K562 (cell line): ENCODE measurements at regions not wholly inside any gene's neighbourhood (a gene's known extent, or its start where the extent isn't known, plus 50 kb on each side); places are given as distances from the start of the nearest gene placed in this dataset.
A peak's percentile ranks its signal among the peaks of the same experiment; 100 is the strongest.

ENCODE experiments used
- BACH1 ChIP-seq: fragments of 200-800 bp; sonication (Bioruptor generic); IDR thresholded peaks from 2 replicates; pipeline ENCODE4 v1.6.1; 2016; ENCODE audit warnings: missing genetic modification characterization, missing compliant biosample characterization
- CLOCK ChIP-seq: fragments of 250-450 bp; sonication (Bioruptor Pico); IDR thresholded peaks from 2 replicates; pipeline ENCODE4 v1.4.0; 2020; ENCODE audit warnings: mild to moderate bottlenecking, moderate library complexity, borderline replicate concordance
- EHMT2 ChIP-seq: fragments of 450-650 bp; IDR thresholded peaks from 2 replicates; pipeline ENCODE4 v1.6.1; 2018; ENCODE audit warnings: antibody characterized with exemption
- ELF4 ChIP-seq: fragments of 450-650 bp; formaldehyde crosslinking; IDR thresholded peaks from 2 replicates; pipeline ENCODE4 v1.4.0; 2022; ENCODE audit warnings: missing genetic modification characterization
- HDAC1 ChIP-seq, 2 experiments: fragments of 450-650 bp; IDR thresholded peaks; 2 replicates each; pipeline ENCODE4 v1.6.1; 2016 to 2017; ENCODE audit warnings: inconsistent platforms in 1 of 2, mild to moderate bottlenecking in 1 of 2, moderate library complexity in 1 of 2
- HDGF ChIP-seq: fragments of 450-650 bp; IDR thresholded peaks from 2 replicates; pipeline ENCODE4 v1.6.1; 2016
- HOMEZ ChIP-seq: fragments of 250-450 bp; sonication (Bioruptor Pico); IDR thresholded peaks from 2 replicates; pipeline ENCODE4 v1.4.0; 2020; ENCODE audit warnings: mild to moderate bottlenecking, moderate library complexity
- ILK ChIP-seq: fragments of 450-650 bp; IDR thresholded peaks from 2 replicates; pipeline ENCODE4 v1.6.1; 2016; ENCODE audit warnings: missing genetic modification characterization, low read depth, mild to moderate bottlenecking, missing compliant biosample characterization, moderate library complexity, borderline replicate concordance
- KAT7 ChIP-seq: sonication (generic); formaldehyde crosslinking; IDR thresholded peaks from 2 replicates; pipeline ENCODE4 v1.8.0; 2022; ENCODE audit warnings: missing genetic modification reagents, mild to moderate bottlenecking, borderline replicate concordance
- KLF6 ChIP-seq: fragments of 250-450 bp; sonication (Bioruptor Pico); IDR thresholded peaks from 2 replicates; pipeline ENCODE4 v1.4.0; 2020; ENCODE audit warnings: mild to moderate bottlenecking, moderate library complexity, borderline replicate concordance
- PHF8 ChIP-seq: fragments of 200-600 bp; sonication (generic); IDR thresholded peaks from 2 replicates; pipeline ENCODE4 v1.6.1; 2012; ENCODE audit warnings: mixed run types, mild to moderate bottlenecking, inconsistent platforms, low read length, moderate library complexity, borderline replicate concordance
- PYGO2 ChIP-seq: fragments of 450-650 bp; IDR thresholded peaks from 2 replicates; pipeline ENCODE4 v1.6.1; 2016; ENCODE audit warnings: mild to moderate bottlenecking, missing genetic modification characterization, moderate library complexity, missing compliant biosample characterization
- SMC3 ChIP-seq: conservative IDR thresholded peaks from 2 replicates; pipeline ENCODE4 v1.6.1; 2011; ENCODE audit warnings: low read depth, low read length, improper control_type of control experiment; ENCODE audit not compliant: insufficient read depth
- SRF ChIP-seq, 2 experiments: fragments of 250-450, 450-650 bp in 1 of 2; sonication (Bioruptor Pico) in 1 of 2; sonication (generic) in 1 of 2; formaldehyde crosslinking; IDR thresholded peaks; 2 replicates each; pipeline versions ENCODE4 v1.5.0 to v1.5.1; 2020 to 2022; ENCODE audit warnings: mild to moderate bottlenecking in 1 of 2, missing genetic modification reagents in 1 of 2
- TGIF2 ChIP-seq: sonication (generic); formaldehyde crosslinking; IDR thresholded peaks from 2 replicates; pipeline ENCODE4 v1.8.1; 2022; ENCODE audit warnings: mild to moderate bottlenecking, missing genetic modification reagents, moderate library complexity
- ZNF143 ChIP-seq: sonication (generic); formaldehyde crosslinking; IDR thresholded peaks from 2 replicates; pipeline ENCODE4 v1.9.0; 2022; ENCODE audit warnings: mild to moderate bottlenecking, missing genetic modification reagents
- ZNF740 ChIP-seq, 3 experiments: fragments of 200-800 bp in 1 of 3; sonication (Bioruptor generic) in 1 of 3; sonication (generic) in 1 of 3; formaldehyde crosslinking in 1 of 3; IDR thresholded peaks; 2 replicates each; pipeline versions ENCODE4 v1.6.1 to v1.8.0; 2016 to 2022; ENCODE audit warnings: mild to moderate bottlenecking in 2 of 3, missing compliant biosample characterization in 2 of 3, missing genetic modification characterization in 2 of 3, missing genetic modification reagents in 1 of 3
- TF ChIP-seq, protein P1 (sequence below): IDR thresholded peaks from 3 replicates; pipeline ENCODE4 v1.6.1; 2011; ENCODE audit warnings: borderline replicate concordance, mild to moderate bottlenecking, moderate library complexity; ENCODE audit not compliant: insufficient read length; ENCODE audit errors: extremely low read depth

DNA sequence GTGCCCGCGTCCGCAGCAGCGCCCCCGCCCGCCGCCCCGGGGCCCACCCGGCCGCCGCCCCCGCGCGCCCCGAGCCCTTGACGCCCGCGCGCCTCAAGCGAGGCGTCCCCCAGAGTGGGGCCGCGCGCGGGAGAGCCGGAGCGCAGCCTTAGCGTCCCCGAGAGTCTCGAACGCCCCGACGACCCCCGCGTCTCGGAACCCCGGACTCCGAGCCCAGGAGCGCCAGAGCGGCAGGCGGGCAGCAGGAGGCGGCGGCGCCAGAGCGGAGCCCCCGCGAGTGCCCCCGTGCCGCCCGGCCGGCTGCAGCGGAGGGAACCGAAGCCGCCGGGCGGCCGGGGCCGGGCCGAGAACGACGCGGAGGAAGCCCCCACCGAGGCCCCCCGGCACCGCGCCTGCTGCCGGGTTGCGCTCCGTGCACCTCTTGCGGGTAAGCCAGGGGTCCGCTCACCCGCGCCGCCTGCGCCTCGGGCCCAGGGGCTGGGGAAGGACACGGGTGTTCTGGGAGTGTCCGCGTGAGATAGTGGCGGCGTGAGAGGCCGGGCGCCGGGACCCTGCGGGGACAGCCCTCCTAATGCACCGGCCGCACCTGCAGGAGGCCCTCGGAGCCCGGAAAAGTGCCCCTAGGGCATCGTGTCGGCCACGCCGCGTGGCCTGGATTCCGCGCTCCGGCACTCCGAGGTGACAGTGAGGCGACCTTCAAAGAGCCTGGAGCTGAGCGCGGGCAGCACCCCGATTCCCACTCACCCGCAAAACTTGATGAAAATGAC is 52.0 kb upstream of the ULK4 start (continued):
- TF ChIP-seq ELF4 (CRISPR knock-in tag) (no peak), SRF (CRISPR knock-in tag; IDR thresholded peaks at IDR 0.05) (no peak), ILK (tag) (no peak), KLF6 (CRISPR knock-in tag) (no peak), ZNF143 (CRISPR knock-in tag) (no peak; the same call in 1 of the 2 replicates), KAT7 (CRISPR knock-in tag) (peak; percentile 66; the same call in 1 of the 2 replicates), CLOCK (CRISPR knock-in tag) (no peak), HDGF (no peak), ZNF740 (CRISPR knock-in tag; IDR thresholded peaks at IDR 0.05) (no peak), ZNF740 (tag; IDR thresholded peaks at IDR 0.05) (no peak), PHF8 (peak; percentile 52; the same call in 1 of the 2 replicates), PYGO2 (tag) (no peak), HOMEZ (CRISPR knock-in tag) (no peak), SMC3 (no peak), HDAC1 (IDR thresholded peaks at IDR 0.05) (peak in 1 of 2 experiments; percentile 63; a peak in 1 of 4 replicates), EHMT2 (no peak), BACH1 (tag) (no peak), TGIF2 (CRISPR knock-in tag) (no peak)
- TF ChIP-seq, protein P1, sequence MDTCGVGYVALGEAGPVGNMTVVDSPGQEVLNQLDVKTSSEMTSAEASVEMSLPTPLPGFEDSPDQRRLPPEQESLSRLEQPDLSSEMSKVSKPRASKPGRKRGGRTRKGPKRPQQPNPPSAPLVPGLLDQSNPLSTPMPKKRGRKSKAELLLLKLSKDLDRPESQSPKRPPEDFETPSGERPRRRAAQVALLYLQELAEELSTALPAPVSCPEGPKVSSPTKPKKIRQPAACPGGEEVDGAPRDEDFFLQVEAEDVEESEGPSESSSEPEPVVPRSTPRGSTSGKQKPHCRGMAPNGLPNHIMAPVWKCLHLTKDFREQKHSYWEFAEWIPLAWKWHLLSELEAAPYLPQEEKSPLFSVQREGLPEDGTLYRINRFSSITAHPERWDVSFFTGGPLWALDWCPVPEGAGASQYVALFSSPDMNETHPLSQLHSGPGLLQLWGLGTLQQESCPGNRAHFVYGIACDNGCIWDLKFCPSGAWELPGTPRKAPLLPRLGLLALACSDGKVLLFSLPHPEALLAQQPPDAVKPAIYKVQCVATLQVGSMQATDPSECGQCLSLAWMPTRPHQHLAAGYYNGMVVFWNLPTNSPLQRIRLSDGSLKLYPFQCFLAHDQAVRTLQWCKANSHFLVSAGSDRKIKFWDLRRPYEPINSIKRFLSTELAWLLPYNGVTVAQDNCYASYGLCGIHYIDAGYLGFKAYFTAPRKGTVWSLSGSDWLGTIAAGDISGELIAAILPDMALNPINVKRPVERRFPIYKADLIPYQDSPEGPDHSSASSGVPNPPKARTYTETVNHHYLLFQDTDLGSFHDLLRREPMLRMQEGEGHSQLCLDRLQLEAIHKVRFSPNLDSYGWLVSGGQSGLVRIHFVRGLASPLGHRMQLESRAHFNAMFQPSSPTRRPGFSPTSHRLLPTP = no peak
